Ectodermal cell (in vitro differentiated cells): ENCODE measurements at regions not wholly inside any gene's neighbourhood (a gene's known extent, or its start where the extent isn't known, plus 50 kb on each side); places are given as distances from the start of the nearest gene placed in this dataset.
A peak's percentile ranks its signal among the peaks of the same experiment; 100 is the strongest.

Source experiments
- H3K27ac ChIP-seq: 2 replicates; pipeline ENCODE4 v1.7.0; 2013; ENCODE audit warnings: mild to moderate bottlenecking, low read depth, low read length; ENCODE audit not compliant: insufficient read depth, poor library complexity, severe bottlenecking
- H3K27me3 ChIP-seq: 2 replicates; pipeline ENCODE4 v1.7.0; 2013; ENCODE audit warnings: mild to moderate bottlenecking, low read length; ENCODE audit not compliant: insufficient read depth, control insufficient read depth, poor library complexity, severe bottlenecking
- H3K36me3 ChIP-seq: one replicate; pipeline ENCODE4 v1.7.0; 2013; ENCODE audit warnings: low read length; ENCODE audit not compliant: control insufficient read depth, insufficient read depth
- H3K4me1 ChIP-seq: one replicate; pipeline ENCODE4 v1.7.0; 2013; ENCODE audit warnings: low read length; ENCODE audit not compliant: control insufficient read depth, insufficient read depth
- H3K4me3 ChIP-seq: 2 replicates; pipeline ENCODE4 v1.7.0; 2013; ENCODE audit warnings: low read depth, low read length, control low read depth; ENCODE audit not compliant: insufficient read depth
- H3K9me3 ChIP-seq: 2 replicates; pipeline ENCODE4 v1.7.0; 2013; ENCODE audit warnings: mild to moderate bottlenecking, low read length, moderate library complexity; ENCODE audit not compliant: control insufficient read depth
- WGBS, 2 experiments: methylation state at CpG; one replicate each; pipeline ENCODE4 v1.1.7; 2013; ENCODE audit warnings: missing lambda C conversion rate in 2 of 2; 5-methylcytosine and 5-hydroxymethylcytosine counted together

- Histone ChIP-seq H3K27me3 (no peaks in the 10 kb centered on the region), H3K36me3 (no peaks in the 10 kb centered on the region), H3K27ac (peak overlapping the region; percentile 92), H3K9me3 (no peaks in the 10 kb centered on the region), H3K4me3 (no peak overlapping the region), H3K4me1 (peaks cover 49% of the 10 kb centered on the region)
- 34 to 42% methylated on average over 6 to 7 of the region's 8 CpGs for WGBS, 2 experiments
Observed at GRCh38 chr13:100808330-100809128, 133.9 kb upstream of the TMTC4 start.

GRCh38 chr13:100803091-100803490 lies 128.5 kb upstream of the TMTC4 start:
- Histone ChIP-seq H3K9me3 (no peaks in the 10 kb centered on the region), H3K4me1 (peaks cover 19% of the 10 kb centered on the region), H3K27me3 (no peaks in the 10 kb centered on the region), H3K27ac (no peak overlapping the region), H3K36me3 (no peaks in the 10 kb centered on the region), H3K4me3 (no peak overlapping the region)
- WGBS, 2 experiments: 77 to 95% methylated on average over 3 to 6 of the region's 6 CpGs

GRCh38 chr13:100800283-100800875 lies 125.8 kb upstream of the TMTC4 start:
- Histone ChIP-seq H3K27ac (no peak overlapping the region), H3K9me3 (no peaks in the 10 kb centered on the region), H3K36me3 (no peaks in the 10 kb centered on the region), H3K27me3 (no peaks in the 10 kb centered on the region), H3K4me1 (peaks cover 9% of the 10 kb centered on the region), H3K4me3 (no peak overlapping the region)
- 92 to 94% methylated on average over 8 of the region's 8 CpGs for WGBS, 2 experiments

DNA sequence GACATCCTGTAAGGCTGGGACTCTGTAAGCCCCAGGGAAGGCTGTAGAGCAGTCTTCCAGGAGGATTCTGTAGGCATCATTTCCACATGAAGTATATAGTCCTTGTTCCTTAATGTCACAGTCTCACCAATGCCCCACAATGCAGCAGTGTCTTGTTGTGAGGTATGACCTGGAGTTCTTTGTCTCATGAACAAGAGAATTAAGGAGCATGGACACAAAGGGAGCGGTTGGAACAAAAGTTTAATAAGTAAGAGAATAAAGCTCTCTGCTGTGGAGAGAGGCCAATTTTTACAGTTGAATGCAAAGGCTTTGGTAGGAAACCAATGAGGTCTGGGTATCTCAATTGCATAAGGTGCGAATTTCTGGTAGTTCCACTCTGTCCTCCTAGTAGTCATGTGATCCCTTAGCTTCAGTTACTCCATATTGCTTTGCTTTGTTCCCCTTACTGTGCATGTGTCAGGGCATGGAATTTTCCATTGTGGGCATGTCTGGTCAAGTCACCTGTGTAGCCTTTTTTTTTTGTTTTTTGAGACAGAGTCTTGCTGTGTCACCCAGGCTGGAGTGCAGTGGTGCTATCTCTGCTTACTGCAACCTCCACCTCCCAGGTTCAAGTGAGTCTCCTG lies 124.3 kb upstream of the TMTC4 start:
- Histone ChIP-seq H3K9me3 (peaks cover 2% of the 10 kb centered on the region), H3K27me3 (no peaks in the 10 kb centered on the region), H3K4me1 (peaks cover 9% of the 10 kb centered on the region), H3K27ac (no peak overlapping the region), H3K36me3 (no peaks in the 10 kb centered on the region), H3K4me3 (no peak overlapping the region)
- WGBS, 2 experiments: 84 to 90% methylated on average over 2 of the region's 2 CpGs

DNA sequence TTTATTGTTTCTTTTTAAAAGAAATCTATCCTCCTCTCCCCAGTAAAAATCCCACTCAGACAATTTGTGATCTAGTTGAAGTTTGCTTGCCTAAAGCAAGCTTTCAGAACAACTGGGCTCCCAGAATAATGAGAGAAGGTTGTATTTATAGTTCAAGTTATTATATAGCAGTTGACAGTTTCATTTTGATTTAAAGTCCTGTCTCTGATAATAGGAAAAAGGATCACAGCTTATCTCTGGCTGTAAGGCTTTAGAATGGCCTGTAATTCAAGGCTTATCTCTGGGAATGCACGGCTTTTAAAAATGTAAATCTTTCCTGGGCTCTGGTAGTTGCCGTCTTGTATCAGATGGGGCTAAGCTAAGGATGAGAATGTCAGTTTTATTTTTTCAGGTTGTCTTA lies 123.3 kb upstream of the TMTC4 start:
- Histone ChIP-seq H3K4me3 (no peak overlapping the region), H3K9me3 (peaks cover 2% of the 10 kb centered on the region), H3K36me3 (no peaks in the 10 kb centered on the region), H3K4me1 (peaks cover 9% of the 10 kb centered on the region), H3K27me3 (no peaks in the 10 kb centered on the region), H3K27ac (no peak overlapping the region)
- WGBS, 2 experiments: 44 to 45% methylated on average over 2 of the region's 2 CpGs

DNA sequence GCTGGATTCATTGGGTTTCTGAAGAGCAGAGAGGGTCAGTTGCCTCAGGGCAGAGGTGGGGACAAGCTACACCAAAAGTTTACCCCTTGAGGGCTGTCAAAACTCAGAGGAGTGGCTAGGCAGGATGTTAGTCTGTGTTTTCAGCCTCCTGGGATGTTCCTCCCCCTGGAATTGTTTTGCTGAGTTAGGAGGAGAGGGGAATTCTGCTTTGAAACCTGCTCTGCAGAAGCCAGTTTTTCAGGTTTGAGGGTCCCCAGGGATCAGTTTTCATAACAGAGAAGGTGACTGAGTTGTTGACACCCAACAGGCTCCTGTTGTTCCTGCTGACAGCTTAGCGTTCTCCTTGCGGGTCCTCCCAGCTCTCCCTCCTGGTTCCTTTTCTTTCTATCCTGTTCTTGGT lies 121.9 kb upstream of the TMTC4 start:
- H3K27ac ChIP-seq: no peak overlapping the region
- no peaks in the 10 kb centered on the region for H3K27me3 ChIP-seq
- 88 to 90% methylated on average over 2 of the region's 2 CpGs for WGBS, 2 experiments
- no peak overlapping the region for H3K4me3 ChIP-seq
- peaks cover 2% of the 10 kb centered on the region for H3K4me1 ChIP-seq
- H3K36me3 ChIP-seq: no peaks in the 10 kb centered on the region
- peaks cover 2% of the 10 kb centered on the region for H3K9me3 ChIP-seq

DNA sequence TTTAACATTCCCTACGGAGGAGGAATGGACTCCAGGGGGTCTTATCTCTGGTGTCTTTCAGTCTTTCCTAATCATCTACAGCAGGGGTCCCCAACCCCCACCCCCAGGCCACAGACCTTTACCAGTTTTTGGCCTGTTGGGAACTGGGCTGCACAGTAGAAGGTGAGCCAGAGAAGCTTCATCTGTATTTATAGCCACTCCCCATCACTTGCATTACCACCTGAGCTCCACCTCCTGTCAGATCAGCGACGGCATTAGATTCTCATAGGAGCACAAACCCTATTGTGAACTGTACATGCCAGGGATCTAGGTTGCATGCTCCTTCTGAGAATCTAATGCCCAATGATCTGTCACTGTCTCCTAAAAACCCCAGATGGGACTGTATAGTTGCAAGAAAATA lies 120.0 kb upstream of the TMTC4 start:
- no peaks in the 10 kb centered on the region for H3K36me3 ChIP-seq
- peaks cover 4% of the 10 kb centered on the region for H3K4me1 ChIP-seq
- no peaks in the 10 kb centered on the region for H3K27me3 ChIP-seq
- peaks cover 2% of the 10 kb centered on the region for H3K9me3 ChIP-seq
- WGBS, 2 experiments: 93 to 97% methylated on average over 3 of the region's 3 CpGs
- no peak overlapping the region for H3K27ac ChIP-seq
- no peak overlapping the region for H3K4me3 ChIP-seq

- Histone ChIP-seq H3K9me3 (peaks cover 8% of the 10 kb centered on the region), H3K36me3 (no peaks in the 10 kb centered on the region)
- 80% methylated on average over 1 of the region's 1 CpG; no CpG with 5 or more reads in 1 of the 2 experiments for WGBS, 2 experiments
Observed at GRCh38 chr13:100790405-100790804, 115.8 kb upstream of the TMTC4 start.

GRCh38 chr13:100789968-100790367 lies 115.4 kb upstream of the TMTC4 start:
- Histone ChIP-seq H3K4me1 (peaks cover 7% of the 10 kb centered on the region), H3K27ac (no peak overlapping the region), H3K27me3 (no peaks in the 10 kb centered on the region), H3K4me3 (no peak overlapping the region), H3K9me3 (peaks cover 8% of the 10 kb centered on the region), H3K36me3 (no peaks in the 10 kb centered on the region)
- WGBS, 2 experiments: 85 to 94% methylated on average over 2 to 3 of the region's 3 CpGs

More at GRCh38 chr13:100790405-100790804, 115.8 kb upstream of the TMTC4 start:
- Histone ChIP-seq H3K27ac (no peak overlapping the region), H3K4me1 (peaks cover 7% of the 10 kb centered on the region), H3K4me3 (no peak overlapping the region), H3K27me3 (no peaks in the 10 kb centered on the region)

- WGBS, 2 experiments: 66 to 70% methylated on average over 2 of the region's 2 CpGs
Observed at GRCh38 chr13:100789481-100789880, 114.9 kb upstream of the TMTC4 start.

More at GRCh38 chr13:100789481-100789880, 114.9 kb upstream of the TMTC4 start:
- Histone ChIP-seq H3K9me3 (peaks cover 8% of the 10 kb centered on the region), H3K27ac (peak overlapping the region; percentile 30), H3K4me3 (no peak overlapping the region), H3K27me3 (no peaks in the 10 kb centered on the region), H3K4me1 (peaks cover 7% of the 10 kb centered on the region), H3K36me3 (no peaks in the 10 kb centered on the region)
